ENCODE measurements at regions not wholly inside any gene's neighbourhood (a gene's known extent, or its start where the extent isn't known, plus 50 kb on each side); places are given as distances from the start of the nearest gene placed in this dataset.

GRCh38 chr13:85588359-85588758, 210.9 kb downstream of the SLITRK6 start:
- no peak for TF ChIP-seq CTCF (IDR thresholded peaks at IDR 0.05)

GRCh38 chr13:85586856-85587255, 212.4 kb downstream of the SLITRK6 start:
- TF ChIP-seq CTCF (IDR thresholded peaks at IDR 0.05): no peak

- TF ChIP-seq CTCF (IDR thresholded peaks at IDR 0.05): no peak
Measured at GRCh38 chr13:85586422-85586831, 212.8 kb downstream of the SLITRK6 start.

- no peak for TF ChIP-seq CTCF (IDR thresholded peaks at IDR 0.05)
Measured at GRCh38 chr13:85582890-85583289, 216.3 kb downstream of the SLITRK6 start.

GRCh38 chr13:85575110-85575509, 224.1 kb downstream of the SLITRK6 start:
- TF ChIP-seq CTCF (IDR thresholded peaks at IDR 0.05): no peak

GRCh38 chr13:85567909-85568308, 231.3 kb downstream of the SLITRK6 start:
- TF ChIP-seq CTCF (IDR thresholded peaks at IDR 0.05): no peak

- TF ChIP-seq CTCF (IDR thresholded peaks at IDR 0.05): no peak
Measured at GRCh38 chr13:85565652-85566051, 233.6 kb downstream of the SLITRK6 start.

GRCh38 chr13:85564598-85564997, 234.6 kb downstream of the SLITRK6 start:
- TF ChIP-seq CTCF (IDR thresholded peaks at IDR 0.05): no peak

Measured in LNCAP (cell line).